ENCODE measurements at regions not wholly inside any gene's neighbourhood (a gene's known extent, or its start where the extent isn't known, plus 50 kb on each side); places are given as distances from the start of the nearest gene placed in this dataset.
"Not testable (repeated sequence)": the region's sequence is repeated elsewhere in the genome, so short reads cannot be mapped to it uniquely, and the experiment has no call there.

GRCh38 chr1:197995408-197996258, 78.5 kb downstream of the LHX9 start:
- in situ Hi-C loops (cut with HindIII; ENCODE audit: low sequenced_read_pairs), result no loop called here
- no peak for DNase-seq (ENCODE audit: low read depth, low spot score)
- TF ChIP-seq, protein P1, sequence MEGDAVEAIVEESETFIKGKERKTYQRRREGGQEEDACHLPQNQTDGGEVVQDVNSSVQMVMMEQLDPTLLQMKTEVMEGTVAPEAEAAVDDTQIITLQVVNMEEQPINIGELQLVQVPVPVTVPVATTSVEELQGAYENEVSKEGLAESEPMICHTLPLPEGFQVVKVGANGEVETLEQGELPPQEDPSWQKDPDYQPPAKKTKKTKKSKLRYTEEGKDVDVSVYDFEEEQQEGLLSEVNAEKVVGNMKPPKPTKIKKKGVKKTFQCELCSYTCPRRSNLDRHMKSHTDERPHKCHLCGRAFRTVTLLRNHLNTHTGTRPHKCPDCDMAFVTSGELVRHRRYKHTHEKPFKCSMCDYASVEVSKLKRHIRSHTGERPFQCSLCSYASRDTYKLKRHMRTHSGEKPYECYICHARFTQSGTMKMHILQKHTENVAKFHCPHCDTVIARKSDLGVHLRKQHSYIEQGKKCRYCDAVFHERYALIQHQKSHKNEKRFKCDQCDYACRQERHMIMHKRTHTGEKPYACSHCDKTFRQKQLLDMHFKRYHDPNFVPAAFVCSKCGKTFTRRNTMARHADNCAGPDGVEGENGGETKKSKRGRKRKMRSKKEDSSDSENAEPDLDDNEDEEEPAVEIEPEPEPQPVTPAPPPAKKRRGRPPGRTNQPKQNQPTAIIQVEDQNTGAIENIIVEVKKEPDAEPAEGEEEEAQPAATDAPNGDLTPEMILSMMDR (IDR thresholded peaks at IDR 0.05; ENCODE audit: low read depth, low read length), result no peak
- H3K4me3 ChIP-seq (ENCODE audit: low read depth, low read length), result no peak overlapping the region

DNA sequence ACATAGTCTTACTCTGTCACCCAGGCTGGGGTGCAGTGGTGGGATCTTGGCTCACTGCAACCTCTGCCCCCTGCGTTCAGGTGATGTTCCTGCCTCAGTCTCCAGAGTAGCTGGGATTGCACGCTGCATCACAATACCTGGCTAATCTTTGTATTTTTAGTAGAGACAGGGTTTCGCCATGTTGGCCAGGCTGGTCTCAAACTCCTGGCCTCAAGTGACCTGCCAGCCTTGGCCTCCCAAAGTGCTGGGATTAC, 79.0 kb downstream of the LHX9 start:
- in situ Hi-C loops (cut with HindIII; ENCODE audit: low sequenced_read_pairs); DNase-seq (ENCODE audit: low read depth, low spot score); H3K4me3 ChIP-seq (ENCODE audit: low read depth, low read length): not testable (repeated sequence)

GRCh38 chr1:197998110-197998509, 80.9 kb downstream of the LHX9 start:
- in situ Hi-C loops (cut with HindIII; ENCODE audit: low sequenced_read_pairs), result no loop called here
- H3K4me3 ChIP-seq (ENCODE audit: low read depth, low read length), result no peak overlapping the region
- TF ChIP-seq, protein P1 (IDR thresholded peaks at IDR 0.05; ENCODE audit: low read depth, low read length), result peak; percentile 1
- DNase-seq (ENCODE audit: low read depth, low spot score), result no peak

- in situ Hi-C loops (cut with HindIII; ENCODE audit: low sequenced_read_pairs), result no loop called here
- DNase-seq (ENCODE audit: low read depth, low spot score), result no peak
- H3K4me3 ChIP-seq (ENCODE audit: low read depth, low read length), result no peak overlapping the region
Measured at GRCh38 chr1:198001776-198002408, 84.7 kb downstream of the LHX9 start.

DNA sequence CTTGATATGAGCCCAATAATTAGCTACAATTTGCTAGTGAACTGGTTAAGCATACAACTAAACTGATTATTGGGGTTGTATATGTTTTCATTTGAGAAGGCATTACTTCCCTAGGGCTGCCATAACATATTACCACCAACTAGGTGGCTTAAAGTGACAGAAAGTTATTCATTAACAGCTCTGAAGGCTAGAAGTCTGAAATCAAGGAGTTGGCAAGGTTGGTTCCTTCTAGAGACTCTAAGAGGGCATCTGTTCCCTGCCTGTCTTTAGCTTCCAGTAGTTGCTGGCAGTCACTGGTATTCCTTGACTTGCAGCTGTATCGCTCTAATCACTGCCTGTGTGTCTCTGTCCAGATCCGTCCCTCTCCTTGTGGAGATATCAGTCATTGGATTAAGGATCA, 86.3 kb downstream of the LHX9 start:
- TF ChIP-seq, protein P1 (IDR thresholded peaks at IDR 0.05; ENCODE audit: low read depth, low read length), result no peak
- no peak for DNase-seq (ENCODE audit: low read depth, low spot score)
- in situ Hi-C loops (cut with HindIII; ENCODE audit: low sequenced_read_pairs), result no loop called here
- no peak overlapping the region for H3K4me3 ChIP-seq (ENCODE audit: low read depth, low read length)

More at GRCh38 chr1:198001776-198002408, 84.7 kb downstream of the LHX9 start:
- TF ChIP-seq, protein P1 (IDR thresholded peaks at IDR 0.05; ENCODE audit: low read depth, low read length), result no peak

DNA sequence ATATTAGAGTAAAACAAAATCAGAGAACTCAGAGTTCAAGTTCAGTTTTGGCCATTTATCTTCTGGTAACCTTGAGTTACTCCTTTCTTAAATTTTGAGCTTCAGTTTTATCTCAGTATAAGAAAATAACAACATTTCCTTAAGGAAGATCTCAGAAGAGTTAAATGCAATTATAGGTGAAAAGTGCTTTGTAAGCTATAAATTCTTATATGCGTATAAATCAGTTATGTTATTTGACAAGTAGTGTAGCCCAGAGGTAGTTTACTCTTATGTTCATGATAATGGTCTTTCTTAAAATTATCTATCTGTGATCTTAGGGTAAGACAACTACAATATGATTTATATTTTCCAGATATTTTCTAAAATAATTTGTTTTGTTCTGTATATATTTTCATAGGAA, 89.8 kb downstream of the LHX9 start:
- TF ChIP-seq, protein P1 (IDR thresholded peaks at IDR 0.05; ENCODE audit: low read depth, low read length), result no peak
- no peak overlapping the region for H3K4me3 ChIP-seq (ENCODE audit: low read depth, low read length)
- in situ Hi-C loops (cut with HindIII; ENCODE audit: low sequenced_read_pairs), result no loop called here
- no peak for DNase-seq (ENCODE audit: low read depth, low spot score)

Measured in astrocyte of the spinal cord (primary cell).